Progenitor cell of endocrine pancreas (in vitro differentiated cells): ENCODE measurements at regions not wholly inside any gene's neighbourhood (a gene's known extent, or its start where the extent isn't known, plus 50 kb on each side); places are given as distances from the start of the nearest gene placed in this dataset.

Experiments used
- DNase-seq: peaks from one replicate; pipeline ENCODE4 v3.0.0; 2021; ENCODE audit warnings: low spot score; ENCODE audit not compliant: unreplicated experiment
- H3K27ac Mint-ChIP-seq: 2 replicates; pipeline ENCODE4 v1.8.0; 2021; ENCODE audit warnings: mild to moderate bottlenecking, moderate library complexity, mixed read lengths
- H3K27me3 Mint-ChIP-seq: 2 replicates; pipeline ENCODE4 v1.8.0; 2021; ENCODE audit warnings: mixed read lengths
- H3K36me3 Mint-ChIP-seq: 2 replicates; pipeline ENCODE4 v1.8.0; 2022; ENCODE audit warnings: mixed read lengths; ENCODE audit not compliant: insufficient read depth
- H3K4me1 Mint-ChIP-seq: 2 replicates; pipeline ENCODE4 v1.8.0; 2021; ENCODE audit warnings: low read depth, mixed read lengths
- H3K4me3 Mint-ChIP-seq: 2 replicates; pipeline ENCODE4 v1.8.0; 2021; ENCODE audit warnings: low read depth, mild to moderate bottlenecking, moderate library complexity, mixed read lengths
- H3K9me3 Mint-ChIP-seq: 2 replicates; pipeline ENCODE4 v1.8.0; 2021; ENCODE audit warnings: low read depth, mixed read lengths
- CTCF ChIP-seq: fragments of 200-600 bp; sonication (generic); IDR thresholded peaks from one replicate; pipeline ENCODE4 v1.5.0; 2021; ENCODE audit warnings: antibody characterized with exemption, mild to moderate bottlenecking; ENCODE audit not compliant: unreplicated experiment

DNA sequence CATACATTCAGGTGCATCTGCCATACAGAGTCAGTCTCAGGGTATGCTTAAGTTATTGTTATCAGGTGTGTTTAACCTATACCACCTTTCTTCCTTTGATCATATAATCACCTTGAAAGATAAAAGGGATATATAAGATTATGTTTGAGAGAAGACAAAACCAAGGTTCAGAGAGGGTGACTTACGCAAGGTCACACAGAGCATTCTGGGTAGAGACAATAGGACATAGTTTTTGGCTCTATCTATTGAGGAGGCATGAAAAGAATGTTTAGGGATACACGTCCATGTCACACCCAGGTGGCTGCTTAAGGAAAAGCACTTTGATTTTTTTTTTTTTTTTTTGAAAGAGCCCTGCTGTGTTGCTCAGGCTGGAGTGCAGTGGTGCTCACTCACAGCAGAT lies 327.1 kb upstream of the RPS6KA3 start:
- TF ChIP-seq CTCF, result no peak
- Mint-ChIP-seq H3K27ac (no peak overlapping the region), H3K9me3 (peaks cover 15% of the 10 kb centered on the region)

GRCh38 chrX:20593402-20593801 lies 326.7 kb upstream of the RPS6KA3 start:
- Mint-ChIP-seq H3K4me3 (no peak overlapping the region), H3K27ac (no peak overlapping the region), H3K4me1 (no peaks in the 10 kb centered on the region), H3K36me3 (no peaks in the 10 kb centered on the region), H3K9me3 (peaks cover 19% of the 10 kb centered on the region), H3K27me3 (no peaks in the 10 kb centered on the region)
- no peak for DNase-seq
- no peak for TF ChIP-seq CTCF

More for the DNA sequence above, 327.1 kb upstream of the RPS6KA3 start:
- no peak for DNase-seq
- no peaks in the 10 kb centered on the region for H3K4me1 Mint-ChIP-seq
- no peaks in the 10 kb centered on the region for H3K36me3 Mint-ChIP-seq
- no peak overlapping the region for H3K4me3 Mint-ChIP-seq
- no peaks in the 10 kb centered on the region for H3K27me3 Mint-ChIP-seq

- DNase-seq, result no peak
- no peaks in the 10 kb centered on the region for H3K36me3 Mint-ChIP-seq
- no peak overlapping the region for H3K4me3 Mint-ChIP-seq
- H3K27ac Mint-ChIP-seq, result no peak overlapping the region
- TF ChIP-seq CTCF, result no peak
- peaks cover 25% of the 10 kb centered on the region for H3K9me3 Mint-ChIP-seq
- H3K27me3 Mint-ChIP-seq, result no peaks in the 10 kb centered on the region
- H3K4me1 Mint-ChIP-seq, result no peaks in the 10 kb centered on the region
These were observed 324.5 kb upstream of the RPS6KA3 start for GRCh38 chrX:20591246-20591645.

DNA sequence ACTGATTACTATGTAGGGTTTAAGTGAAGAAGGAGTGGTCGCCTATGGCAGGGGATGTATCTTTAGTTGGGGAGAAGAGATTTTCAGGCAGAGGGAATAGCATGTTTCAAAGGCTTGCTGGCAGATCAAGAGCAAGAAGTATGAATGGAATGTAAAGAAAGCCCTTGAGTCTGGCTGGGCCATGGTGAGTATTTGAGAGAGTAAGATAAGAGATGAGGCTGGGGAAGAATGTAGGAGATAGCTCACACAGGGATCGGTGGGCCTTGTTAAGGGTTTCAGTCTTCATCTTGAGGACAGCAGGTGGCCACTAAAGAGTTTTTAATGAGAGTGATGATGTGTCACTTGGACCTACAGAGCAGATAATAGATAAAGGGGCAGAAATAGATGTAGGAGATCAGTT lies 319.1 kb upstream of the RPS6KA3 start:
- DNase-seq, result no peak
- peaks cover 23% of the 10 kb centered on the region for H3K9me3 Mint-ChIP-seq
- H3K27me3 Mint-ChIP-seq, result no peaks in the 10 kb centered on the region
- H3K4me3 Mint-ChIP-seq, result no peak overlapping the region
- H3K4me1 Mint-ChIP-seq, result no peaks in the 10 kb centered on the region
- TF ChIP-seq CTCF, result no peak
- H3K36me3 Mint-ChIP-seq, result no peaks in the 10 kb centered on the region
- peak overlapping the region; percentile 11 for H3K27ac Mint-ChIP-seq

DNA sequence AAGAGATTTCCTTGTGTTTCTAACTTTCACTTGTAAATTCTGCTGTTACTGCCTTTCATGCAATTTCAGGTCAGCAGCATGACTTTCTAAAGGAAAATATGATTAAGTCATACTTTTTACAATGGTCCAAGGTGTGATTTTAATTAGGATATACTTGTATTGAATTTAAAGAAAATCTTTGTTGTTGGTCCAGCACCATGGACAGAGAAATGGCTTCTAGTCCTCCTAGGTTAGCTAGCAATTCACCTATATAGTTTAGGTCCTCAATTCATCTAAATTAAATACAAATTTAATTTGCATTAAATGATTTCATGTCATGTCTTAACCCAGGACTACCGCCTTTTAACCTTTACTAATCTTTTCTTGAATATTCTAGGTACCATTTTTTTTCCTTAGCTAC lies 304.9 kb upstream of the RPS6KA3 start:
- no peak overlapping the region for H3K4me3 Mint-ChIP-seq
- no peak for DNase-seq
- H3K36me3 Mint-ChIP-seq, result no peaks in the 10 kb centered on the region
- H3K9me3 Mint-ChIP-seq, result no peaks in the 10 kb centered on the region
- no peak for TF ChIP-seq CTCF
- no peaks in the 10 kb centered on the region for H3K27me3 Mint-ChIP-seq
- H3K4me1 Mint-ChIP-seq, result no peaks in the 10 kb centered on the region
- no peak overlapping the region for H3K27ac Mint-ChIP-seq
